Ammon's horn (tissue), 1 donor: ENCODE measurements at regions not wholly inside any gene's neighbourhood (a gene's known extent, or its start where the extent isn't known, plus 50 kb on each side); places are given as distances from the start of the nearest gene placed in this dataset.

Experiments
- DNase-seq: peaks from one replicate; pipeline ENCODE4 v3.0.0-alpha.2; 2016; ENCODE audit warnings: low spot score

- no peak for DNase-seq
Observed at GRCh38 chr11:8740129-8740528, 57.5 kb downstream of the RPL27A start.

DNA sequence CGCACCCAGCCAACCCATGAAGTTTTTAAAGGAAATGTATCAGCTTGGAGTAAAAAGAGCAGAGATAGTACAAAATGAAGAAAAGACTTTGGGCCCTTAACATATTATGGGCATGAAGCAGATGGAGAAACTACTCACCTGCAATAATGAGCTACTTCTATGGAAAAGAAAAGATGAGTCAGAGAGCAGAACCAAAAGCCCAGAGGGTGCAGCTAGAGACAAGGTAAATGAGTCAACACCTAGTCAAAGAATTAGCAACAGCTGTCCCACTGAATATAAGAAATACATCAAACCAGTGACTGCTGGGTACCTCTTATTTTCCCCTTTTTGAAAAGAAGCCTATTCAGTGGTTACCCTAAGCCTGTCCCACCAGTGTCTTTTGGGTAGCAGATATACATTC lies 61.8 kb downstream of the RPL27A start:
- no peak for DNase-seq

GRCh38 chr11:8745431-8746253 lies 63.0 kb downstream of the RPL27A start:
- no peak for DNase-seq

DNA sequence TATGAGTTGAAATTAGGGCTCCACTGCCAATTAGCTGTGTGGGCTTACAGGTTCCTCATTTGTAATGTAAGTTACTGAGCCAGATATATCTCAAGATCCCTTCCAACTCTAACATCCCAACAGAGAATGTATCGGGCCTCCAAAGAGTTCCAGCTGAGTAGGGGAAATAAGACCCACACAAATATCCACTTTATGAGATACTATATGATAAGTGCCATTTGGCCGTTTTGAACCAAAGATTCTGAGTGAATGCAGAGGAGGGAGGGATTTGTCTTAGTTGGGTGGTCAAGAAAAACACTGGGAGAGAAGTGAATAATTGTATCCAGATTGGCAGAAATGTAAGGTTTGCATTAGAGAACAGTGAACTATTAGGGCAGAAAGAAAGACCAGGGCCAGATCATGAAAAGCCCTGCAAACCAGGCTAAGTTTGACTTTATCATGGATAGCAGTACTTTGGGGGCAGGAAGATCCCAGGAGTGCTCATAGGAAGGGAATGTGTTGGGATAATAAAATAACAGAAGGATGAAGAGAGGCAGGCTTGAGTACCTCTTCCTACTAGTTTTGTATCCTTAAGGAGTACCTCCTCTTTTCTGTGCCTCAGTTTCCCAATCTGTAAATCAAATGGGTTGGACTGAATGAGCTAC lies 63.9 kb downstream of the RPL27A start:
- no peak for DNase-seq

DNA sequence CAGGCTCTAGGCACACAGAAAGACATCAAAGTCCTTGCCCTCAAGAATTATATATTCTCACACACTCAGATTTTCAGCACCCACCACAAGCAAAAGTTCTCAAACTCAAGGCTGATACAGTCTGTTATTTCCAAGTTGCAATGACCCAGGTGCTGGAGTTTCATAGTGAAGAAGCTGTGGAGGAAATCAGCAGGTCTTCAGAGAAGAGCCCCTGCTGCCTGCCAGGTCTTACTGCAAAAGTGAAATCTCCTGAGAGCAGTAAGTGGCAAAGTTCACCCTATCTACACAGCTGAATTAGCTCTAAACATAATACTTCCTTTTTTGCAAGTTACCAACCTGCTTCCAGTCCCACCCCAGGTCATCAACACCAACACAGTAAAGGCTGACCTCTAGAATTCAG lies 64.6 kb downstream of the RPL27A start:
- no peak for DNase-seq

- DNase-seq, result no peak
Observed at GRCh38 chr11:8748317-8748716, 65.7 kb downstream of the RPL27A start.

- DNase-seq, result no peak
Observed at GRCh38 chr11:8749202-8749601, 66.6 kb downstream of the RPL27A start.

- DNase-seq, result no peak
Observed at GRCh38 chr11:8754241-8754640, 71.6 kb downstream of the RPL27A start.

GRCh38 chr11:8756201-8756600 lies 73.6 kb downstream of the RPL27A start:
- DNase-seq, result no peak

GRCh38 chr11:8757047-8757446 lies 74.5 kb downstream of the RPL27A start:
- DNase-seq, result no peak

GRCh38 chr11:8757533-8757932 lies 74.9 kb downstream of the RPL27A start:
- no peak for DNase-seq

DNA sequence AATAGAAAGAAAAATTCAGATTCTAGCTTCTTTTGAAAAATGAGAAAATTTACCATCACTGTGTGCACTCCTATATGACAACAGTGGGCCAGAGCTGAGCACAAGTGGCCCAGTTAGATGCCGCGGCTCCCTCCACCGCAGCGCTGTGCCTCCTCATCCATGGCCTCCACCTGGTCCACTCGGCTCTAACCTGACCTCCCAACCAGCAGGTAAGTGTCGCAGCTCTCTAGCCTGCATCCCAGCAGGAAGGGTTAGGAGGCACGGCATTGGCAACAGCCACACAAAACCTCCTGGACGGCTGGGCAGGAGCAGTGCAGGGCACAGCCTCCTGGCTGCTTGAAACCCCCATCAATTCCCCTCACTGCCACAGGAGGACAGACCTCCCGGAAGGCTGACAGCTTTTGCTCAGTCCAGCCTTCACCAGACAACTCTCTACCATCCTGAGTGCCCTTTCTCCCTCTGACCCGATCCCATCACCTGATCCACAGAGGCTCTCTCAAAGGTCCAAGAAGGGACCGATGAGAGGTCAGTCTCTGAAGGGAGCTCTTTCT lies 76.1 kb downstream of the RPL27A start:
- DNase-seq, result no peak

DNA sequence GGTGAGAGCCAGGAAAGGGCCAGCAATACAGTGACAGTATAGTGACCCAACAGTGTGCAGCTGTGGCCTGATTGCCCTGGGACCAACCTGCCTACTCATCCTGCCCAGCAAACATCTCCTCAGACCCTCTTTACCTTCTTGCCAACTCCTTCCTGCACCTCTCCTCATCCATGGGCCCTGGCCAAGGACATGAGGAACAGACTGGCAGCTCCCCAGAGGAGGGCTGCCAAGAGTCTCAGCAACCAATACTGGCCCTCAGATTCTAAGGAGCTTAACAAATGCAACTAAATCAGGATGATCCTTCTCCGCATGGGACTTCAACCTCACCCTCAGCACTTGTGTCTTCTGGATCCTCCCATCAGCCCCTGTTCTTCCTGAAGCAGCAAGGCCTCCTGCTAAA lies 77.0 kb downstream of the RPL27A start:
- peak; percentile 32 for DNase-seq

DNA sequence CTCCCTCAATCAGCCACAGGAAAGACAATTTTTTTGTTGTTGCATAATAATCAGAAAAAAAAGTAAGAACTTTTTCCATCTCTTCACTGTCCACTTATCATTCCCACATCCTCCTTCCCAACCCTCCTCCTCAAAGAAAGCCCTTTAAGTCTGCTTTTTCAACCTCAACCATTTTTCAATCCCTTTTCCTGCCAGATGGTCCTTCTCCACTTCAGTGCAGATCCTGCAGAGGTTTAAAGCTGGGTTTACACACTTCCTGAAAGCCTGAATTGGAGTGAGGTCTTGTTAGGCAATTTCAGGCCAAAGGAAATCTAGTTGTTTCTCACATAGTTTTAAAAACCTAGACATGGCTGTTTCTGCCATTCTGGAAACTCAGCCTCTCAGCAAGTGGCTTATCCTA lies 78.3 kb downstream of the RPL27A start:
- no peak for DNase-seq

DNA sequence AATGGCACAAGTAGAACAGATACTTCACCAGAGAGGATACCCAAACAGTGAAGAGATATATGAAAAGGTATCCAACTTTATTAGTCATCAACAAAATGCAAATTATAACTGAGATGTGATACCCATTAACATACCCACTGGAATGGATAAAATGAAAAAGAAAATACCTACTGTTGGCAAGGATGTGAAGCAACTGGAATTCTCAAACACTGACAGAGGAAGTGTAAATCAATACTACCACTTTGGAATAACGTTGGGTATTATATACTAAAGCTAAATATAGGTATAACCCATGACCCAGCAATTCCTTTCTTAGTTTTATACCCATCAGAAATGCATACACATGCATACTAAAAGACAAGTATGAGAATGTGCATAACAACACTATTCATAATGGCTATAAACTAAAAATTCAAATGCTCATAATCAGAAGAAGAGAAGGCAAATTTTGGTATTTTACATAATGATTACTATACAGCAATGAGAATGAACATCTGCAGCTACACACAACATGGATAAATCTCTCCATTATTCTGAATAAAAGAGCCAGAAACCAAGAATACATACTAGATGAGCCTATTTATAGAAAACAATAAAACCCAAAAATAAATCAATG lies 80.6 kb downstream of the RPL27A start:
- no peak for DNase-seq

GRCh38 chr11:8765294-8765693 lies 82.7 kb downstream of the RPL27A start:
- DNase-seq, result no peak

DNA sequence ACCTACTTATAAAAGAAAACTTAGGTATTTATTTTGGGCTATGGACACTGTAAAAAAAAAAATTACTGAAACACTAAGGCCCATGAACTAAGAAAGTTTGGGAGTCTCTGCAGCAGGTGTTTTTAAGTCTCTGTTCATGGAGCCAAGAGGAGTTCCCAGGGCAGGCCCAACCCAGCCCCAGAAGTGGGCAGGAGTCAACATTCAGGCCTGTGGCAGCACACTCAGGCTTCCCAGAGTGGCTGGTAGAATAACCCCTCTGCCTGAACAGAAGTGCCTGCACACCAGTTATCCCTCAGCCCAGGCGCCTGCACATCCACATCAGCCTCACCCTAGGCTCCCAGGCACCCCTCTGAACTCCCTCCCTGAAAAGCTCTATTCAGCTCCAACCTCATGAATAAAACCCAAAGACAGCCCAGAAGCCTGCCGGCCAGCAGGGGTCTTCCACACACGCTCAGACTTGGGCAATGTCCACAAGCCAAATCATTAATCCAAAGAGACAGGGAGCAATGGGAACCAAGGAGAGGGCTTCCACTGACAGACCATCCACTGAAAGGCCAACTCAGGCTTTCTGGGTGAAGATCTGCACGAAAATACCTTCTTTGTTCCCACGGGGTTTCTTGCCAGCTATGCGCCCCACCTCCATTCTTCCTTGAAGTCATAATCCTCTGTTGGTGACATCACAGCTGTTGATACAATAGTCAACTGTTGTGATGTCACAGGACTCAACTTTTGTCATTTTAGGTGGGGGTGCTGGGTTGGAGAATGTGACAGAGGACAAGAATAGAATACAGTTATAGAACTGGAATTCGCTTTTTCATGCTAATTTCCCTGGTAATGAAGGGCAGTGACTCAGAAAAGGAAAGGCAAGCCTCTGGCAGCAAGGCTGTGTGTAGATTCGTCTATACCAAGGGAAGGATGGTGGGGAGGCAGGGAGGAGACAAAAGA lies 83.7 kb downstream of the RPL27A start:
- no peak for DNase-seq

GRCh38 chr11:8766988-8767374 lies 84.4 kb downstream of the RPL27A start:
- no peak for DNase-seq

DNA sequence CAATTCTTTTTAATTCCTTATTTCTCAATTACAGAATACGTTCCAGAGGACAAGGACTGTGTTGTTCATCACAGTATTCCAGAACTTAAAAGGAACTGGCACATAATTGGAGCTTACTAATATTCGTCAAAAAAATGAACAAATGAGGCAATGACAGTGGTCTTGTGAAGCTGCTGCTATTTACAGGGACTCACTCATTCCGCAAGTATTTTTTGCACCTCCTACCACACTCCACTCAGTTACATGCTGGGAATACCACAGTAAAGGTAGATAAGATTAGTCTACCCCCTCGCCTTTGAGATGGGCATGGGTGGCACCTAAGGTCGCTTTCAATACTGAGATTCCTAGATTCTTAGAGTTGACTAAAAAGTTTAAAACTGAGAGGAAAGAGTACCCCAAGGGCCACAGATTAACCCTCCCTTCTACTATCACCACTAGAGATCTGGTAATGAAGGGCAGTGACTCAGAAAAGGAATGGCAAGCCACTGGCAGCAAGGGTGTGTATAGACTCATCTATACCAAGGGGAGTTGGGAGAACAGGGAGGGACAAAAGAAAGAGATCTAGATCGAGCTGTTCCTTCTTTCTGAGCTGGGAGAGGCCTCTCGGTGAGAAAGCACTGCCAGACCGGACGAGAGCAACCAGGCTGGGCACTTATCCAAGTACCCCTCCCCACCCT lies 85.0 kb downstream of the RPL27A start:
- DNase-seq, result no peak

GRCh38 chr11:8768625-8769333 lies 86.2 kb downstream of the RPL27A start:
- DNase-seq, result no peak
